Suprapubic skin (tissue), 3 donors: ENCODE measurements at regions not wholly inside any gene's neighbourhood (a gene's known extent, or its start where the extent isn't known, plus 50 kb on each side); places are given as distances from the start of the nearest gene placed in this dataset.

ENCODE experiments used
- CTCF ChIP-seq, 2 donors: fragments of 200-600 bp in 1 of 2; fragments of 450-650 bp in 1 of 2; sonication (generic) in 1 of 2; IDR thresholded peaks; one replicate each; pipeline ENCODE4 v1.5.1; 2016 to 2019; ENCODE audit warnings: antibody characterized with exemption in 2 of 2, mild to moderate bottlenecking in 1 of 2, moderate library complexity in 1 of 2
- POLR2AphosphoS5 ChIP-seq, 3 donors: sonication (generic); formaldehyde crosslinking; IDR thresholded peaks; one replicate each; pipeline ENCODE4 v1.6.1; 2017; ENCODE audit warnings: antibody characterized with exemption in 3 of 3

GRCh38 chr18:52275817-52276216 is 64.2 kb upstream of the DCC start:
- TF ChIP-seq CTCF (IDR thresholded peaks at IDR 0.05) (no peak), POLR2AphosphoS5 (IDR thresholded peaks at IDR 0.05) (no peak)
